Body of pancreas (tissue), 4 donors: ENCODE measurements at regions not wholly inside any gene's neighbourhood (a gene's known extent, or its start where the extent isn't known, plus 50 kb on each side); places are given as distances from the start of the nearest gene placed in this dataset.

Experiments
- ATAC-seq: fragments of 150-250 bp; one replicate; pipeline ENCODE4 v1.9.1; 2016
- DNase-seq, 4 donors: peaks; one replicate each; pipeline ENCODE4 v3.0.0-alpha.2; 2019
- H3K27ac ChIP-seq, 4 donors: fragments of 200-600 bp; sonication (generic); 1 replicate in 3 of 4; 2 replicates in 1 of 4; pipeline versions ENCODE4 v1.5.1 to v1.6.1; 2016 to 2019; ENCODE audit warnings: mild to moderate bottlenecking in 1 of 4, mixed read lengths in 1 of 4, moderate library complexity in 1 of 4
- H3K27me3 ChIP-seq, 2 donors: fragments of 200-600 bp; sonication (generic); one replicate each; pipeline ENCODE4 v1.6.0; 2016; ENCODE audit warnings: mild to moderate bottlenecking in 1 of 2
- H3K36me3 ChIP-seq, 2 donors: fragments of 200-600 bp; sonication (generic); replicated peaks in 1 of 2; 2 replicates each; pipeline ENCODE4 v1.5.1; 2016; ENCODE audit warnings: low read depth in 2 of 2; ENCODE audit not compliant: insufficient read depth in 1 of 2
- H3K4me1 ChIP-seq: fragments of 200-600 bp; sonication (generic); one replicate; pipeline ENCODE4 v1.6.0; 2016
- H3K4me3 ChIP-seq, 2 donors: fragments of 200-600 bp; sonication (generic); 1 replicate in 1 of 2; 2 replicates in 1 of 2; pipeline ENCODE4 v1.5.1; 2016 to 2019
- H3K9me3 ChIP-seq, 3 donors: fragments of 200-600 bp; sonication (generic); 1 replicate in 2 of 3; 2 replicates in 1 of 3; pipeline ENCODE4 v1.5.1; 2016
- CTCF ChIP-seq, 7 experiments: fragments of 450-650 bp in 4 of 7; fragments of 200-600 bp in 3 of 7; sonication (generic) in 3 of 7; IDR thresholded peaks; one replicate each; pipeline ENCODE4 v1.5.1; 2016 to 2019; ENCODE audit warnings: antibody characterized with exemption in 7 of 7
- POLR2A ChIP-seq, 3 donors: fragments of 450-650 bp; IDR thresholded peaks; one replicate each; pipeline ENCODE4 v1.6.1; 2016; ENCODE audit warnings: antibody characterized with exemption in 3 of 3, mild to moderate bottlenecking in 2 of 3
- WGBS, 2 donors: methylation state at CpG; one replicate each; pipeline ENCODE4 v1.1.5; 2017; 5-methylcytosine and 5-hydroxymethylcytosine counted together
- intact Hi-C: fragments of 100-400 bp; cut with DNase I; formaldehyde crosslinking; loops from one replicate; pipeline ENCODE4 v1.15.1; 2023

GRCh38 chr7:84387595-84387994, 193.0 kb upstream of the SEMA3A start:
- DNase-seq = no peak
- intact Hi-C loops = no loop called here
- Histone ChIP-seq H3K36me3 (no peaks in the 10 kb centered on the region), H3K4me1 (no peaks in the 10 kb centered on the region), H3K27ac (no peak overlapping the region), H3K4me3 (no peak overlapping the region), H3K9me3 (no peaks in the 10 kb centered on the region), H3K27me3 (no peaks in the 10 kb centered on the region)
- TF ChIP-seq POLR2A (IDR thresholded peaks at IDR 0.05) (no peak), CTCF (IDR thresholded peaks at IDR 0.05) (no peak)
- no peak for ATAC-seq
- WGBS, 2 donors = 25 to 28% methylated on average over 1 of the region's 1 CpG

- H3K9me3 ChIP-seq = no peaks in the 10 kb centered on the region
- no peaks in the 10 kb centered on the region for H3K36me3 ChIP-seq
- no peak overlapping the region for H3K4me3 ChIP-seq
- TF ChIP-seq POLR2A (IDR thresholded peaks at IDR 0.05) = no peak
- no peak for TF ChIP-seq CTCF (IDR thresholded peaks at IDR 0.05)
- WGBS, 2 donors = 70 to 78% methylated on average over 1 of the region's 1 CpG
- H3K27me3 ChIP-seq = no peaks in the 10 kb centered on the region
- intact Hi-C loops = no loop called here
- no peak overlapping the region for H3K27ac ChIP-seq
- no peaks in the 10 kb centered on the region for H3K4me1 ChIP-seq
- no peak for DNase-seq
- no peak for ATAC-seq
Observed at GRCh38 chr7:84384417-84384816, 189.8 kb upstream of the SEMA3A start.

GRCh38 chr7:84379446-84379845, 184.9 kb upstream of the SEMA3A start:
- Histone ChIP-seq H3K36me3 (no peaks in the 10 kb centered on the region), H3K4me1 (no peaks in the 10 kb centered on the region), H3K4me3 (no peak overlapping the region), H3K9me3 (no peaks in the 10 kb centered on the region), H3K27me3 (no peaks in the 10 kb centered on the region), H3K27ac (no peak overlapping the region)
- intact Hi-C loops = no loop called here
- 55 to 74% methylated on average over 1 of the region's 1 CpG for WGBS, 2 donors
- no peak for DNase-seq
- no peak for ATAC-seq
- TF ChIP-seq CTCF (IDR thresholded peaks at IDR 0.05) (no peak), POLR2A (IDR thresholded peaks at IDR 0.05) (no peak)

- no peak for TF ChIP-seq CTCF (IDR thresholded peaks at IDR 0.05)
- TF ChIP-seq POLR2A (IDR thresholded peaks at IDR 0.05) = no peak
- DNase-seq = no peak
- no peak for ATAC-seq
- no peaks in the 10 kb centered on the region for H3K9me3 ChIP-seq
- WGBS, 2 donors = 82 to 85% methylated on average over 4 of the region's 4 CpGs
- no peak overlapping the region for H3K4me3 ChIP-seq
- H3K36me3 ChIP-seq = no peaks in the 10 kb centered on the region
- no peaks in the 10 kb centered on the region for H3K4me1 ChIP-seq
- intact Hi-C loops = no loop called here
- H3K27ac ChIP-seq = no peak overlapping the region
- no peaks in the 10 kb centered on the region for H3K27me3 ChIP-seq
Observed at GRCh38 chr7:84372712-84373111, 178.1 kb upstream of the SEMA3A start.

- Histone ChIP-seq H3K36me3 (no peaks in the 10 kb centered on the region), H3K4me3 (no peak overlapping the region), H3K27me3 (no peaks in the 10 kb centered on the region), H3K9me3 (no peaks in the 10 kb centered on the region), H3K4me1 (no peaks in the 10 kb centered on the region), H3K27ac (no peak overlapping the region)
- TF ChIP-seq POLR2A (IDR thresholded peaks at IDR 0.05) (no peak), CTCF (IDR thresholded peaks at IDR 0.05) (no peak)
- ATAC-seq (no peak), DNase-seq (no peak)
- intact Hi-C loops = no loop called here
- 55 to 57% methylated on average over 3 of the region's 3 CpGs for WGBS, 2 donors
Observed at GRCh38 chr7:84372155-84372621, 177.6 kb upstream of the SEMA3A start.
